ENCODE measurements at regions not wholly inside any gene's neighbourhood (a gene's known extent, or its start where the extent isn't known, plus 50 kb on each side); places are given as distances from the start of the nearest gene placed in this dataset.

DNA sequence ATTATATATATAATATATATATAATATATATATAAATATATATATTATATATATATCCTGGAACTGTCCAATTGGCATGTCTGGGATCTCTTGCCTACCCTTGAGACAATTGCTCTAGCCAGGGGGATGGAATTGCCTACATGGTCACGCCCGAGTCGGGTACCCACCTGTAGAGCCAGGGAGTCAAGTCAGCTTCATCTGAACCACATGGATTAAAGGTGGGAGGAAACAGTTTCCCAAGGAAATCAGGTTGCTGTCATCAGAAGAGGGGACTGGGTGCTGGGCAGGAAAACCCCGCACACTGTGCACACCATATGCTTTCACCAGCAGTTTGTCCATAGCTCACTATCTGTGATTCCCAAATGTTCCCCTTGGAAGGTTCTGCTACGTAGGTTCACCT is 252.5 kb upstream of the NOX3 start:
- TF ChIP-seq EP300 (IDR thresholded peaks at IDR 0.05) = no peak
- TF ChIP-seq POLR2A (IDR thresholded peaks at IDR 0.05) = no peak
- no peak for TF ChIP-seq POLR2AphosphoS5 (IDR thresholded peaks at IDR 0.05)
- TF ChIP-seq, protein P1, sequence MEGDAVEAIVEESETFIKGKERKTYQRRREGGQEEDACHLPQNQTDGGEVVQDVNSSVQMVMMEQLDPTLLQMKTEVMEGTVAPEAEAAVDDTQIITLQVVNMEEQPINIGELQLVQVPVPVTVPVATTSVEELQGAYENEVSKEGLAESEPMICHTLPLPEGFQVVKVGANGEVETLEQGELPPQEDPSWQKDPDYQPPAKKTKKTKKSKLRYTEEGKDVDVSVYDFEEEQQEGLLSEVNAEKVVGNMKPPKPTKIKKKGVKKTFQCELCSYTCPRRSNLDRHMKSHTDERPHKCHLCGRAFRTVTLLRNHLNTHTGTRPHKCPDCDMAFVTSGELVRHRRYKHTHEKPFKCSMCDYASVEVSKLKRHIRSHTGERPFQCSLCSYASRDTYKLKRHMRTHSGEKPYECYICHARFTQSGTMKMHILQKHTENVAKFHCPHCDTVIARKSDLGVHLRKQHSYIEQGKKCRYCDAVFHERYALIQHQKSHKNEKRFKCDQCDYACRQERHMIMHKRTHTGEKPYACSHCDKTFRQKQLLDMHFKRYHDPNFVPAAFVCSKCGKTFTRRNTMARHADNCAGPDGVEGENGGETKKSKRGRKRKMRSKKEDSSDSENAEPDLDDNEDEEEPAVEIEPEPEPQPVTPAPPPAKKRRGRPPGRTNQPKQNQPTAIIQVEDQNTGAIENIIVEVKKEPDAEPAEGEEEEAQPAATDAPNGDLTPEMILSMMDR (IDR thresholded peaks at IDR 0.05) = no peak
- H3K27me3 ChIP-seq = no peaks in the 10 kb centered on the region
- no peaks in the 10 kb centered on the region for H3K4me1 ChIP-seq
- no peak overlapping the region for H3K4me3 ChIP-seq
- H3K27ac ChIP-seq = no peak overlapping the region
- 95 to 98% methylated on average over 5 of the region's 5 CpGs for WGBS, 2 donors
- intact Hi-C loops (cut with DNase I) = no loop called here
- no peaks in the 10 kb centered on the region for H3K9me3 ChIP-seq
- DNase-seq = no peak
- H3K36me3 ChIP-seq = no peaks in the 10 kb centered on the region

DNA sequence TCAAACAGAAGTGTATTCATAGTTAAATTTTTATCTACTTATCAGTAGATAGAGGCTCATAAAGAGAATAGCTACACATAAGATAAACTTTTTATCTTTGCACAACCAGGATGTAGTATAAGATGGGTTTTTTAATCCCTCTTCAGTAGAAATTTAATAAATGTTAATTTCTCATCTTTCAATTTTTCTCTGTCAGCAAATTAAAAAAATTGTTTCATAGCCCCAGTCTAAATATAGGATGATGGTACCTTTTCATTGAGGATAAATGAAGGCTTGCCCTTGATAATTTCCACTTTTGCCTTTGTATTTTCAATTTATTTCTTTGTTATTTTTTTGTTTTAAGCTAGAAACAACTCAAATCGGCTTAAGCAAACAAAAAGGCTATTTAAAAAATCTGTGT is 251.2 kb upstream of the NOX3 start:
- intact Hi-C loops (cut with DNase I) = no loop called here
- no peaks in the 10 kb centered on the region for H3K27me3 ChIP-seq
- no peak for DNase-seq
- H3K36me3 ChIP-seq = no peaks in the 10 kb centered on the region
- no peaks in the 10 kb centered on the region for H3K9me3 ChIP-seq
- H3K4me1 ChIP-seq = no peaks in the 10 kb centered on the region
- TF ChIP-seq EP300 (IDR thresholded peaks at IDR 0.05) = no peak
- no peak for TF ChIP-seq POLR2A (IDR thresholded peaks at IDR 0.05)
- TF ChIP-seq, protein P1 (IDR thresholded peaks at IDR 0.05) = no peak
- TF ChIP-seq POLR2AphosphoS5 (IDR thresholded peaks at IDR 0.05) = no peak
- H3K4me3 ChIP-seq = no peak overlapping the region
- no peak overlapping the region for H3K27ac ChIP-seq
- WGBS, 2 donors = 69 to 88% methylated on average over 1 of the region's 1 CpG

DNA sequence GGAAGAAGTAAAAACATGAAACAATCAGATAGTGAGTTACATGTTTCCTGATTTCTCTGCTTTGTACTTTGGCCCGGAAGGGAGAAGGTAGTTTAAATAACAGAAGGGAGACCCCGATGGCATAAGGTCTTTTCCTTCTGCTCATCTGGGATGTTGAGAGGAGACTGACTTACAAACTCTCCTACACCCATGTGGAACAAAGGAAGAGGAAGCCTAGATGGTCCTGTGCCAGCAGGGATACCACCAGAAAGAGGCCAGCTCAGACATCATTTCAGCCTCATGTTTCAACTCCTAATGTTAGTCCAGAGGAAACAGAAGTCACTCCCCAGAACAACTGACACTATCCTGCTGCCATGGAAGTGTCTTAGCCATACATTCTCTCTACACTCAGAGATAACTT is 250.7 kb upstream of the NOX3 start:
- DNase-seq = no peak
- Histone ChIP-seq H3K36me3 (no peaks in the 10 kb centered on the region), H3K4me3 (no peak overlapping the region), H3K27me3 (no peaks in the 10 kb centered on the region), H3K9me3 (no peaks in the 10 kb centered on the region), H3K4me1 (no peaks in the 10 kb centered on the region), H3K27ac (no peak overlapping the region)
- 26 to 63% methylated on average over 2 of the region's 2 CpGs for WGBS, 2 donors
- intact Hi-C loops (cut with DNase I) = no loop called here
- TF ChIP-seq EP300 (IDR thresholded peaks at IDR 0.05) (no peak), POLR2A (IDR thresholded peaks at IDR 0.05) (no peak), POLR2AphosphoS5 (IDR thresholded peaks at IDR 0.05) (no peak)
- TF ChIP-seq, protein P1 (IDR thresholded peaks at IDR 0.05) = no peak

GRCh38 chr6:155701342-155701741 is 245.7 kb upstream of the NOX3 start:
- Histone ChIP-seq H3K27me3 (no peaks in the 10 kb centered on the region), H3K4me3 (no peak overlapping the region), H3K36me3 (no peaks in the 10 kb centered on the region), H3K4me1 (no peaks in the 10 kb centered on the region), H3K9me3 (no peaks in the 10 kb centered on the region), H3K27ac (no peak overlapping the region)
- intact Hi-C loops (cut with DNase I) = no loop called here
- WGBS, 2 donors = 80 to 90% methylated on average over 6 of the region's 6 CpGs
- TF ChIP-seq POLR2AphosphoS5 (IDR thresholded peaks at IDR 0.05) (no peak), EP300 (IDR thresholded peaks at IDR 0.05) (no peak), POLR2A (IDR thresholded peaks at IDR 0.05) (no peak)
- TF ChIP-seq, protein P1 (IDR thresholded peaks at IDR 0.05) = no peak
- DNase-seq = no peak

DNA sequence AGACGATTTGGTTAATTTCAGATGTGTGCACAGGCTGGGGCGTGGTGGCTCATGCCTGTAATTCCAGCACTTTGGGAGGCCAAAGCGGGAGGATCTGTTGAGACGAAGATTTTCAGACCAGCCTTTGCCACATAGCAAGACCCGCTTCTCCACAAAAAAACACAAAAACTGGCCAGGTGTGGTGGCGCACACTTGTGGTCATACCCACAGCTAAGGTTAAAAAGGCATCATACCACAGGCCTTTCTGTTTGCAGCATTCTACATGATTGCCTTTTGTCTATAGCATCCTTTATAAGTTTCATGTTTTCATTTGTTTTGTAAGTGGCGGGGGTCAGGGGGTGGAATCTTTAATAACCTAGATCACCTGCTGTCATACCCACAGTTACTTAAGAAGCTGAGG is 239.9 kb upstream of the NOX3 start:
- TF ChIP-seq, protein P1 (IDR thresholded peaks at IDR 0.05) = no peak
- TF ChIP-seq EP300 (IDR thresholded peaks at IDR 0.05) (no peak), POLR2AphosphoS5 (IDR thresholded peaks at IDR 0.05) (no peak), POLR2A (IDR thresholded peaks at IDR 0.05) (no peak)
- WGBS, 2 donors = 77 to 89% methylated on average over 7 of the region's 7 CpGs
- no peak overlapping the region for H3K27ac ChIP-seq
- intact Hi-C loops (cut with DNase I) = no loop called here
- H3K36me3 ChIP-seq = no peaks in the 10 kb centered on the region
- no peak for DNase-seq
- no peaks in the 10 kb centered on the region for H3K4me1 ChIP-seq
- no peak overlapping the region for H3K4me3 ChIP-seq
- H3K9me3 ChIP-seq = no peaks in the 10 kb centered on the region
- no peaks in the 10 kb centered on the region for H3K27me3 ChIP-seq

All from sigmoid colon (tissue), 6 donors.